NCI-H187 treated with DMSO at 0.1 percent for 48 hours (cell line): ENCODE measurements at regions not wholly inside any gene's neighbourhood (a gene's known extent, or its start where the extent isn't known, plus 50 kb on each side); places are given as distances from the start of the nearest gene placed in this dataset.

ENCODE experiments used
- DNase-seq: peaks from one replicate; lab custom pipeline; 2025; lab: John Stamatoyannopoulos, UW

DNA sequence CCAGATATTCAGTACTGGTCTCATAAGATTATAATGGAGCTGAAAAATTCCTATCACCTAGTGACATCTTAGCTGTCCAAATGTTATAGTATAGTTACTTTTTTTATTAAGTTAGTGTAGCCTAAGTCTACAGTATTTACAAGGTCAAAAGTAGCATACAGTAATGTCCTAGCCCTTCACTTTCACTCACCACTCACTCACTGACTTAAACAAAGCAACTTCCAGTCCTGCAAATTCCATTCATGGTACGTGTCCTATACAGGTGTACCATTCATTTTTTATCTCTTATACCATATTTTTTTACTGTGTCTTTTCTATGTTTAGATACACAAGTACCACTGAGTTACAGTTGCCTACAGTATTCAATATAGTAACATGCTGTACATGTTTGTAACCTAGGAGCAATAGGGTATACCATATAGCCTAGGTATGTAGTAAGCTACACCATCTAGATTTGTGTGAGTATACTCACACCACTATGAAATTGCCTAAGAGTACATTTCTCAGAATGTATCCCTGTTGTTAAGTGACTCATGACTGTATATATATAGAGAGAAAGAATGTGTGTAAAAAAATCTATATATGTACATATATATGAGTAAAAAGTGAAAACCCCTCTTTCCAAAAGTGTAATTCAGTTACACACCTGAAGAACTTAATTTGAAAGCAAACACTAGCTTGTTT lies 234.8 kb upstream of the WWC1 start:
- DNase-seq = no peak

DNA sequence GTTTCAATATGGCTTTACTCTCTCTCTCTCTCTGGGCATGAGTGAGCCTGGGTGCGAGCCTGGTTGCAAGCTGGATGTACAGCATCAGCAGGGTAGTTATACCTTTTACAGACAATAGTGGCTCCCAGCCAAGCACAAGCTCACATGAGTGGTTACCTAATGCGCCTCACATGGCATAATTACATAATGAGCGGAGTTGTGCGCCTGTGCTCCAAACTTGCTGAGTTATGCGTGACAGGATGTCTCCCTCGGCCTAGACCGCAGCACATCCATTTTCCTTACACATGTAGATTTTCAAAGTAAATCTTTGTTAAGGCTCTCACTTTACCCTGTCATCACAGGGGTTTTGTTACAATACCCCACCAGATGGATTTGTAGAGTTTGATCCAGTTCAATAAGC lies 233.5 kb upstream of the WWC1 start:
- DNase-seq = no peak

DNA sequence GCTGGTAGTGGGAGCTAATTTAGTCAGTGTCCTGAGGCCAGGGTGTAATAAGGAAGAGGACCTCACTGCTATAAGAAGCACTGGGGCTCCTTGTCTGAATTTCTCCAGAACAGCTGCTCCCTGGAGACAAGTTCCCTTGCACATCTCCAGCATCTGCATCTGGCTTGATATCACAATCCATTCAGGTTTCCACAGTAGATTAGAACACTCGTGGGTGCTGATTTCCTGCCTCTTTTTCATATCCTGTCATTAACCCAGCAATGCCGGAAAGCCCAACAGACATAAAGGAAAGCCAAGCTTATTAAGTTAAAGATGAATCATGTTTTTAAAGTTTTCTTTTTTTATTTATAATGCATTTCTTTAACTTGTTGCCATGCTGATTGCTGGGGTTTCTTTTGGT lies 232.3 kb upstream of the WWC1 start:
- DNase-seq = no peak

DNA sequence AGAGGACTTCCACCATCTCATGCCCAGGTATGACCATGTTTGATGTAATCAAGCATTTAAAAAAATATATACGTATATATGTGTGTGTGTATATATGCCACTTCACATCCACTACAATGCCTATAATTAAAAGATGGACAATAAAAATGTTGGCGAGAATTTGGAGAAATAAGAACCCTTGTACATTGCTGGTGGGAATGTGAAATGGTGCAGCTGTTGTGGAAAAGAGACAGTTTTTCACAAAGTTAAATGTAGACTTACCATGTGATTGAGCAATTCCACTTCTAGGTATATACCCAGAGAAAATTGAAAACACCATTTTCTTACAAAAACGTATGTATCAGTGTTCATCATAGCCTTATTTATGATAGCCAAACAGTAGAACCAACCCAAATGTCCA lies 229.2 kb upstream of the WWC1 start:
- DNase-seq = no peak

DNA sequence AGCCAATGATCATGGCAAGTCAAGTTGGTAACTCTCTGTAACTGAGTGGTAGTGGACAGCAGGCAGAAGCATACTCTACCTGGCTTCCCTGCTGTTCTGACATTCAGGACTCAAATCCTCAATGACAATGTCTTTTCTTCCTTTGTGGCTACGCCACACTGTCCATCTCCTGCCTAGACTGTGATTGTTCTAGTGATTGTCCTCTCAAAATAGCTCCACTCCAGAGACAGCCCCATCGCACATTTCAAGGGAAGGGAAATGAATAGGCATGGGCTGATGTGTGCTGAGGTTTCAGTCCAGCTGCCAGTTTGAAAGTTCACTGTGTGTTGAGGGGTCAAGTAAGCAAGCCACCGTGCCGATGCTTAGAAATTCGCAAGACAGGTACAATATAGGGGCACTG lies 227.0 kb upstream of the WWC1 start:
- DNase-seq = no peak

DNA sequence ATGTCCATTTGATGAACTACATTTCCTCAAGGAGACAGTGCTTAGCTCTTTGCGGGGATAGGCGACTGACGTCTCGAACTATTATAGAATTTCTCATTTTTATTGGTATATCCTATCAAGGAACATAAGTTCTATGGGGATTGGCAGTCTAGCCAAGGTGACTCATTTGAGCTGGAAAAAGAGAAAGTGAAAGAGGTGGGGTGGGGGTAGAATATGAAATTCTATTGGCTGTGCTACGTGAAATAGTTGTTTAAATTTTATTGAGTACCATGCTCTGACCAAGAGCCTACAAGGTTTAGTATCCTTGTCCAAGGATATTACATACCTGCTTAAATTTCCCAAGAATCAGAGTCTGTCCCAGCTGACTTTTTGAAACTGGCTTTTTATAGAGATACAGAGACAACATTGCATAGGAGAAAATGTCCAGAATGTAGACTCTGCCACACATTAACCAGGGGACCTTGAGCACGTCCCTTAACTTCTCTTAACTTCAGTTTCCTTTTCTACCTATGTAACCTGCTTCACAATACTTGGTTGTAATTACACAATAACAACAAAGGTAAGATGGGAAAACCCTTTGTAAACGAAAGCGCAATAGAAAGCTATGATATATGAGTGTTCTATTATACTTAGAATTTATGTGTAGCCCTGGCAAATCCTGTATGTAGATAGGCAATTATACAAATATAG lies 226.4 kb upstream of the WWC1 start:
- no peak for DNase-seq

DNA sequence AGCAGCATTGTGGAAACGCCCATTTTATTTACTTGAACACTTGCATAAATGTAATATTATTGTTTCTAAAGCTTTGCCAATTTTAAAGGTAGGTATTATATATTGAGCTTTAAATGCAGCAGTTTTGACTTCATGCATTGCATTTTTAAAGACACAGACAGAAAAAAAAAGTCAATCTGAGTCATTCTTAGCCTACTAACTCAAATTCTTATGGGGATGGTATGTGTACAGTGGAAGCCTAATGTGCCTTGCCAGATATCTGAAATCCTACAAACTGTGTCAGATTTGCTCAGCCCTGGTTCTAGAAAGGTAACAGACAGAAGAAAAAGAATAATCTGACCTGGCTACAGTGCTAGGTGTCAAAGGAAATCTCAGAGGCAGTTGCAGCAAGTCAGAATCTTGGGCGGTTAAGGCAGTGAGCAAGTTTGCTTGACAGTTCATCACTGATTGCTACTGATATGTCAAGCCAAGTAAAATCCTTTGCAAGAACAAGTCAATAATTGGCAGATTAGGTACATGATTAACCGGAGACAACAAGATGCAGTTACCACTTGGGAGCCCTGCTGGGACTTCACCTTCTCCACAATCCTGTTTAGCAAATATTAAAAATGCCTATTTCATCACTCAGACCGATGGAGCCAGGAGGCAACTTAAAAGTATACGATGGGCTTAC lies 224.8 kb upstream of the WWC1 start:
- no peak for DNase-seq

DNA sequence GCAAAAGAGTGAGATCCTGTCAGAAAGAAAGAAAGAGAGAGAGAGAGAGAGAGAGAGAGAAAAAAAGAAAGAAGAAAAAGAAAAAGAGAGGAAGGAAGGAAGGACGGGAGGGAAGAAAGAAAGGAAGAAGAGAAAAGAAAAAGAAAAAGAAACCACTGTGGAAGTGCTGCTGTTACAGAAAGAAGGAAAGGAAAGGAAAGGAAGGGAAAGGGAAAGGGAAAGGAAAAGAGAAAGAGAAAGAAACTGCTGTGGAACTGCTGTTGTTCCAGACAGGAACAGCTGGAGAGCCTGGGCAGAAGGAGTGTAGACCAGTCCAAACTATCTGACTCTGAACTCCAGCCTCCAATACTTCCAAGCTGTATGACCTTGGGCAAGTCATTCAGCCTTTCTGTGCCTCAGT lies 220.7 kb upstream of the WWC1 start:
- no peak for DNase-seq

DNA sequence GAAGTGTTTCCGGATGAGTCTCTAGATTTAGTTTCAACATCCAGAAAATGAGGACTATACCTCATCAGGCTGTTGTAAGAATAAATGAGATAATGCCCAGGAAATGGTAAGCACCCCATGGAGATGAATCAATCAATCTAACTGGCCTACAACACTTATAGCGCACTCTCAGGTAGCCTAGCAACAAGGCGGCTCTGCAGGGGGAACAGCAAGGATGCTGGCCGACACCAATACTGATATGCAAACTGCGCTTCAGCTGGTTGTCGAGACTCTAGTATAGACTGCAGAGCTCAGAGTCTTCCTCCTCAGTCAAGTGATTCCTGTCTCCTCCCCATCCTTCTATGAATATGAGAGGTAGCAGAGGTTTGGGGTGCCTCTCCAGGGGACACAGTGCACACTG lies 218.8 kb upstream of the WWC1 start:
- DNase-seq = no peak

DNA sequence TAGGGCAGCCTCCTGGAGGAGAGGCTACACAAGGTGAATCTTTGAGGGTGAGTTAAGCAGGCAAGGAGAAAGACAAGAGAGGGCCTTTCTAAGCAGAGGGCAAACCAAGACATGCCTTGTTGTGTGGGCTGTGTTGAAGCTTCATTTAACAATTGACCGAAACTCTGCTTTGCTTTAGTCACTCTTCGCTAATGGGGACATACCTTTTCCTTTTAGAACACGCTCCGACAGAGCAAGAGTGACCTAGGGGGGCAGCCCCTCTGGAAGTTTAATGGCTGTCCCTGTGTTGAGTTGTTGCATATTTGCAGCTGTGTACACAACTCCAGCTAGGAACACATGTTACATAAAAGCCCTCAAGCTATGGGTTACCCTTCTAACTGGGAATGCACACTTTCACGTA lies 218.1 kb upstream of the WWC1 start:
- no peak for DNase-seq

DNA sequence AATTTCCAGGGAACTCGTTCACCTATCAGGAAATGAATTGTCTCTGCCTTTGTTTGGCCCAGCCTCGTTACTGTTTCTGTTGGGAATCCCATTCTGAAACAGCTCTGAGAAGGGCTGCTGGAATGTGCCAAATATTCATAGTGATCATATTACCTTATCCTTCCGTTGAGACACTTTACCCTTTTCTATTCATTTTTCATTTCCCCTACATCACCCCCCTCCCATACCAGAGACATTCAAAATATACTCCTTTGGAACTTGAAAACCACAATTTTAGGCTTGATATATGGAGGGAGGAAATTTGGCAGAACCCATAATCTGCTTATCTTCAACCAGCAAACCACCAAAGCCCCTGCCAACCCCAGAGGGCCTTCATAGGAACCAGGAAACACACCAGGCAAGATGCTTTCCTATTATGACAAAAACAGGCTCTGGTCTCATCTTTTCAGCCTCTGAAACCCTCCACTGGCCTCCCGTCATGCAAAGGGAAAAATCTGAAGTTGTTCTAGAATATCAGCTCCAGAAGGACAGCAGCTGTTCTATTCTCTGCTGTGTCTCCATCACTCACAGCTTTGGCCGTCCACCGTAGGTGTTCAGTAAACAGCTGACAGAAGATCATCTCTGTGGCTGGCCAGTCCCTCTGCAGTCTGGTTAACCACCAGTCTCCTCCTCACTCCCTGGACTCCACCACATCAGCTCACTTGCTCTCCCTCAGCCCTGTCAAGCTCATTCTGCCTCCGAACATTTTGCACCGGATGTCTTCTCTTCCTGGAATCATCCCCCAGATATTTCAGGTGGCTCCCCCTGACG lies 217.2 kb upstream of the WWC1 start:
- DNase-seq = no peak

DNA sequence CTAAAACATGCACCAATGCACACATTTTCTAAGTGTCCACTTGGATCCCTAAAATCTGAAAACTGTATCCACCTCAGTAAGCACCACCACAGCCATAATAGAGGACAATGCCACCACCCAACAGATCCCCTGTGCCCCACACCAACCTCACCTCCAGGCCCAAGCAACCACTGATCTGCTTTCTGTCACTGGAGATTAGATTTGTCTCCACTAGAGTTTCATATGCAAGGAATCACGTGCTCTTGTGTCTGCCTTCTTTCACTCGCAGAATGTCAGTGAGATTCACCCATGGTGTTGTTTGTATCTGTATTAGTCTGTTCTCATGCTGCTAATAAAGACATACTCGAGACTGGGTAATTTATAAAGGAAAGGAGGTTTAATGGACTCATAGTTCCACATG lies 216.1 kb upstream of the WWC1 start:
- DNase-seq = no peak

DNA sequence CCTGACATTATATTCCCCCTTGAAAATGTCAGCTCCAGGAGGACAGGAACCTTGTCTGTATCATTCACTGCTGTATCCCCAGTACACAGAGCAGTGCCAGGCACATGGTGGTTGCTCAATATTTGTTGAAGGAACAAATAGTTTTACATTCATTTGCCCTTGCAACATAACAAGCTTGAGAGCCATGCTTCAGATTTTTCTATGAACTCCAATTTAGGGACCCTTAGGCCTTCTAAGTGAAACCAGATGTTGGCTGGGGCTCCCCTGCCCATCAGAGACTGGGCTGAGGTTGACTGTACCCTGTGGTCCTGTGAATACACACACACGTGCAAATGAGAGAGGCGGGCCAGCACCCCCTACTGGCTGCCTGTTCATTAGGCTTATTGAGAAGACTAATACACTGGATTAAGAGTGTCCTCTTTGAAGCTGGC lies 214.9 kb upstream of the WWC1 start:
- DNase-seq = no peak

DNA sequence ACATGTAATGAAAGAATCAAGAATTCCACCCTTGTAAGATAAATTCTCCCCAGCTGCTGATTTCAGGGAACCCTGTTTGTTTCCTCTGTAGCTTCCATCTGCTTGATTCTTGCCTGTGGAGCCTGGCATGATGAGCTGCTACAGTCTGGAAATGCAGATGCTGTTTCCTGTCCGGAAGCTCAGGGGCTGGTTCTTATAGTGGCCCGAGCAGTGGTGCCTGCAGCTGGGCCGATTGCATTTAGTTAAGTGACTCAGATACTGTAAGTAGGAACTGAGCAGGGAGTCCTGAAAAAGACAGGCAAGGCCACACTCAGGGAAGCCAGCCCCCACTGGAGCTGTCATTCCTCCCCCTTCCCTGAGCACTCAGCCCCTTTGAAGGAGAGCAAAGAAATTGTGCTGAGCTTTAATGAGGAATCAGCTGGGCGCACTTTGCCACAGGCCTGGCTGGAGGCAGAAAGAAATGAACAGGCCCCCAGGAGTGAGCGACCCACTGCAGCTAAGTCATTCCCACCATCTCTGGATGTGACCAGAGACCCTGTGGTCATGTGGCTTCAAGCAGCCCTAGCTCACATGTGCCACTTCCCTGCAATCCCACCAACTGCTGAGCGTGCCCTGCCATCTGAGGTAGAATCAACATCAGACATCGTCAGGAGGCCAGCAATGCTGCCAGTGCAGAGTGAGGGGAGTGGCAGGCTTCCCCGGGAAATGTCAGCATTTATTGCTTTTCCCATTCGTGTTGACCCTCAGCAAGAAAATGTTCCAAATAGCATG lies 206.0 kb upstream of the WWC1 start:
- DNase-seq = no peak

DNA sequence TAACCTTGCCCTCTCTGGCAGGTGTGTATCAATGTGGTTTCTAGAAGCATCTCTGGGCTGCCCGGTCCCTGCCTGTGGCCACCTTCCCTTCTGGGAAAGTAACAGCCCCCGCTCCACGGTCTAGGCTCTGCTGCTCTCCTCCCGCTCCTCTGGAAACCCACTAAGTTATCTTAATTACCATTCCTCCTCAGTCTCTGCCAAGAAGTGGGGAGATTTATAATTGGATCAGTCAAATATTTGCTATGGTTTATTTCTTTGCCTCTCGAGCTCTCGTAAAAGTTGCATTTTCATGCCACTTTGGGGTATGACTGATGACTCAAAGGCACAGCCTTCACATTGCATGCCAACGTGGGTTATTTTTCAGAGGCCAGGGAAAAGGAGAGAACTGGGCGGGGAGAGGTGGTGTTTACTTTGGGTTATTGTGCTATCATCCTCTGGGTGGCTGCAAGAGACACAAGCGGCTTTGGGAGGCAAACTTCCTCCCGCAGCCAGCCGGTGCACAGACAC lies 205.3 kb upstream of the WWC1 start:
- DNase-seq = no peak

DNA sequence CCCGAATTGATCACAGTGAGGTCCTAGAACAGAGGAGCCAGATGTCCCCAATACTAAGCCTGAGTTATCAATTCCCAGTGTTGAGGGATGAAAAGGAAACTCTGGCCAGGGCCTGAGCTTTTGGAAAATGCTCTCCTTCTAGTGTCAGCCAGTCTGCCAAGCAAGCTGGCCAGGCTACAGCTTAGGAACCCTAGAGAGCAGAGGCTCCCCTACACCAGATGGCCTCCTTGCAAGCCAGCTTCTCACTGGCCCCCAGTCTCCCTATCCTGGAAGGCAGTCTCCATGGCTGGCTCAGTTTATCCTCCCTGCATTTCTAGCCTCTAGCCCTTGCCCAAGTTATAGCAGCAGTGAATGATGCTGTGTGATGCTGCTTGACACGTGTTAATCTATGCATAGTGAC lies 204.7 kb upstream of the WWC1 start:
- no peak for DNase-seq

DNA sequence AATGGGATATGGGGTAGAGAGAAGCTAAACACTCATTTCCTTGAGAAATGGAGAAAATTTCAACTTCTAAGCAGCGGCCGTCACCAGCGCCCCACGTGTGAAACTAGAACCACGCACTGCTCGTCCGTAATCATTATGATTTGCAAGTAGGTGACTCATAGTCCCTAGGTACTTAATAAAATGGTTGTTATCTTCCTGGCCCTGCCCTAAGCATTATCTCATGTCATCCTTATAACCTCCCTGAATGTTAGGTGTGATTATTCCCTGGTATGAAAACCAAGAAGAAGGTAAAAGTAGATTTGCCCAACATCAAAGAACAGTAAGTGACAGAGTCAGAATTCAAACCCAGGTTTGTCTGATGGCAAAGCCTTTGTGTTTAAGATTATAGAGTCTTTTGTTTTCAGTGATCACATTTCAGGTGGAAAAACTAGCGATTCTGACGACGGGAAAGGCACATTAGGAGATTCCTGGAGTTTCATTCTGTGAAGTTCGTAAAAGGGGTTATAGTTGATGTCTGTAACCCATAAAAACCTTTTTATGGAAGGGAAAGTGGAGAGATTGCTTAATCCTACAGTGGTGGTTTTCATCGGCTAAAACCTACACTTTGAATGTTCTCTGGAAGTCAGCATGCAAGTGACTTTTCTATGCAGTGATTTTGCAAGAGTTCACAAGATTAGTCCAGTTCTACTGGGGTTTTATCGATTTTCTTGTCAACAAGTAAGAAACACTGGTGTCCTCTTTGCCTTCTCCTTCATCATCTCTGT lies 202.9 kb upstream of the WWC1 start:
- DNase-seq = no peak

DNA sequence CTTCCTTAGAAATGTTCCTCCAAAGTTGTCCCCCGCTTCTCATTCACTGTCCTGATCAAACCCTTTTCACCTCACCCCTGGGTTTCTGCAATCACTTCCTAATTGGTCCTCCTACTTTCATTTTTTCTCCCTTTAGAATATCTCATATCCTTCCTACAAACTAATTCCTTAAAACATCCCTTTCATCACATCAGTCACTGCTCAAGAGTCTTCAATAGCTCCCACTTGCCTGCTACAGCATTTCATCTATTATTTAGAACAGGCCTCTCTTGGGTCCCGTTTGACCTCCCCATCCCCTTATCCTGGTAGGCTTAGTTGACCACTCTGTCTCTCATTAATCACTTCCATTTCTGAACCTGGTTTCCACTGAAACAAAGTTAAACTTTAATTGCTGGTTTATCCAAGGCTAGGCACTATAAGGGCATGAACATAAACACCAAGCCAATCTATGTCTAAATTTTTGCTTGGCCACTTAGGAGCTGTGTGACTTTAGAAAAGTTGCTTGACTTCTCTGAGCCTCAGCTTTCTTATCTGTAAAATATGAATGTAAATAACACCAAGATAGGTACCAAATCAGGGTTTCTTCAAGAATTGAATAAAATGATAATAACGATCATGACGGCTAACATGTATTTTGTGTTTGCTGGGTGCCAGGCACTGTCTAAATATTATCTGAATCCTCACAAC lies 202.1 kb upstream of the WWC1 start:
- no peak for DNase-seq

DNA sequence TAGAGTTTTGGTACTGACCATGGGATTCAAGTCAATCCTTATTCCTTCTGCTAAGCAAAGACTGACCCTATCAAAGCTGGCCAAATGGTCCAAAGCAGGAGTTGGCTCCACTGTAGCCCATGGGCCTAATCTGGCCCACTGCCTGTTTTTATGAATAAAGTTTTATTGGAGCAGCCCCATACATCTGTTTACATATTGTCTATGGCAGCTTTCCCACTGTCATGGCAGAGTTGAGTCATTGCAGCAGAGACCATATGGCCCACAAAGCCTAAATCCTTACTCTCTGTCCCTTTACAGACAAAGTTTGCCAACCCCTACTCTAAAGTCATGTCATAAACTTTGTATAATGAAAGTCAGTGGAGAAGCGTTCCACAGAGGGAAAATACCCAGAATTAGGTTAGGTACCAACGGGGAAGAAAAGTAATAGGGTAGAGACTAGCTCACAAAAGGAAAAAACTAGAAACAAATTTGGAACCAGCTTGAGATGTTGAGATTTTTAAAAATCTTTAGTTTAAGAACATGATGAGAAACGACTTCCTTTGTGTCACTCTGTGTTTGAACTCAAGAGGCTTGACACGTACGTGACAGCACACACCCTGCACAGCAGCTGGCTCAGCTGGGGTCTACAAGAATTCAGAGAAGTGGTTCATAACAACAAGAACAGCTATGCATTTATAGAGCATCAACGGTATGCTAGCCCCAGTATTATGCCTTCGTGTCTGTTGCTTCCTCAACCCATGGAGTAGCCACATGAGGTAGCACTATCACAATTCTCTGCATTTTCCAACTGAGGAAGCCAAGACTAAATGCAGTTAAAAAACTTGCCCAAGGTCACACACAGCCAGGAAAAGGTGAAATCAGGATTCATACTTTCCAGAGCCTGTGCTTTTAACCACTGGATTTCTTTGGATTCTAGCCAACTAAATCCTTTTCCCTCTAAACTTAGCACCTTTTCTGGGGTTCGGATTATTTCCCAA lies 198.9 kb upstream of the WWC1 start:
- DNase-seq = no peak
